ENCODE measurements at regions not wholly inside any gene's neighbourhood (a gene's known extent, or its start where the extent isn't known, plus 50 kb on each side); places are given as distances from the start of the nearest gene placed in this dataset.

- no TSS peak for BruUV-seq (replicated peaks)
- H3K4me3 ChIP-seq (ENCODE audit: low read depth in 2 of 2, low read length in 2 of 2), result no peak overlapping the region
- DNase-seq (ENCODE audit: low read depth, low spot score) (no peak), ATAC-seq (no peak)
- in situ Hi-C loops (cut with HindIII; ENCODE audit: low pct_unique_long_range_greater_than_20kb, low sequenced_read_pairs) (no loop called here), intact Hi-C loops (cut with micrococcal nuclease; ENCODE audit: unreplicated experiment) (loop anchor here (5.0 kb wide), 1 partner anchor 453 kb away; no protein-coding TSS in a partner anchor)
- POLR2A ChIA-PET, result no interaction called here
- H3K9me3 ChIP-seq (ENCODE audit: control insufficient read depth, insufficient read depth, low read depth, low read length), result no peaks in the 10 kb centered on the region
- CTCF ChIA-PET, result no interaction called here
- H3K27ac ChIP-seq (ENCODE audit: low read length), result no peak overlapping the region
- H3K4me1 ChIP-seq (ENCODE audit: control insufficient read depth, insufficient read depth, low read length), result no peaks in the 10 kb centered on the region
- TF ChIP-seq SIN3A (IDR thresholded peaks at IDR 0.05; ENCODE audit: borderline replicate concordance, insufficient read depth, low read depth, low read length), result no peak
- no peak for TF ChIP-seq TCF7L2 (IDR thresholded peaks at IDR 0.05; ENCODE audit: low read depth, low read length)
- no peak for TF ChIP-seq CTCF (IDR thresholded peaks at IDR 0.05)
- no peak for TF ChIP-seq REST (IDR thresholded peaks at IDR 0.05; ENCODE audit: insufficient read depth in 1 of 2, low read depth in 2 of 2, low read length in 1 of 2)
- TF ChIP-seq POLR2AphosphoS5 (IDR thresholded peaks at IDR 0.05; ENCODE audit: low read depth, low read length), result no peak
- H3K36me3 ChIP-seq (ENCODE audit: control insufficient read depth, insufficient read depth, low read length), result no peaks in the 10 kb centered on the region
- H3K27me3 ChIP-seq (ENCODE audit: control insufficient read depth, insufficient read depth, low read length), result no peaks in the 10 kb centered on the region
Measured at GRCh38 chr3:80788914-80789313, 972.5 kb downstream of the GBE1 start.

GRCh38 chr3:80785875-80786274 is 975.6 kb downstream of the GBE1 start:
- no peaks in the 10 kb centered on the region for H3K9me3 ChIP-seq (ENCODE audit: control insufficient read depth, insufficient read depth, low read depth, low read length)
- BruUV-seq (replicated peaks), result no TSS peak
- H3K27ac ChIP-seq (ENCODE audit: low read length), result no peak overlapping the region
- DNase-seq (ENCODE audit: low read depth, low spot score) (no peak), ATAC-seq (no peak)
- in situ Hi-C loops (cut with HindIII; ENCODE audit: low pct_unique_long_range_greater_than_20kb, low sequenced_read_pairs) (no loop called here), intact Hi-C loops (cut with micrococcal nuclease; ENCODE audit: unreplicated experiment) (loop anchor here (5.0 kb wide), 1 partner anchor 456 kb away; no protein-coding TSS in a partner anchor)
- TF ChIP-seq POLR2AphosphoS5 (IDR thresholded peaks at IDR 0.05; ENCODE audit: low read depth, low read length), result no peak
- peak; percentile 4; the same call in 1 of the 2 replicates for TF ChIP-seq CTCF (IDR thresholded peaks at IDR 0.05)
- H3K4me1 ChIP-seq (ENCODE audit: control insufficient read depth, insufficient read depth, low read length), result no peaks in the 10 kb centered on the region
- H3K4me3 ChIP-seq (ENCODE audit: low read depth in 2 of 2, low read length in 2 of 2), result no peak overlapping the region
- CTCF ChIA-PET, result no interaction called here
- POLR2A ChIA-PET, result no interaction called here
- H3K36me3 ChIP-seq (ENCODE audit: control insufficient read depth, insufficient read depth, low read length), result no peaks in the 10 kb centered on the region
- H3K27me3 ChIP-seq (ENCODE audit: control insufficient read depth, insufficient read depth, low read length), result no peaks in the 10 kb centered on the region

Measured in Panc1 (cell line).